Gastrocnemius medialis (tissue), 4 donors: ENCODE measurements at regions not wholly inside any gene's neighbourhood (a gene's known extent, or its start where the extent isn't known, plus 50 kb on each side); places are given as distances from the start of the nearest gene placed in this dataset.
A peak's percentile ranks its signal among the peaks of the same experiment; 100 is the strongest.

Experiments used
- ATAC-seq, 2 donors: fragments of 150-250 bp; one replicate each; pipeline ENCODE4 v1.9.1; 2016
- DNase-seq, 2 donors: peaks; one replicate each; pipeline ENCODE4 v3.0.0-alpha.2; 2019
- H3K27ac ChIP-seq, 4 donors: fragments of 200-600 bp; sonication (generic); 1 replicate in 1 of 4; 2 replicates in 3 of 4; pipeline ENCODE4 v1.5.1; 2016 to 2018; ENCODE audit warnings: mild to moderate bottlenecking in 2 of 4, moderate library complexity in 1 of 4
- H3K27me3 ChIP-seq, 3 donors: fragments of 200-600 bp; sonication (generic) in 2 of 3; 1 replicate in 1 of 3; 2 replicates in 2 of 3; pipeline versions ENCODE4 v1.5.1 to v1.6.0; 2016 to 2019; ENCODE audit warnings: mild to moderate bottlenecking in 1 of 3, moderate library complexity in 1 of 3
- H3K36me3 ChIP-seq, 2 donors: fragments of 200-600 bp; sonication (generic) in 1 of 2; one replicate each; pipeline ENCODE4 v1.5.1; 2017 to 2018
- H3K4me1 ChIP-seq, 2 donors: fragments of 200-600 bp; sonication (generic) in 1 of 2; one replicate each; pipeline ENCODE4 v1.5.1; 2016 to 2017; ENCODE audit warnings: mild to moderate bottlenecking in 2 of 2
- H3K4me3 ChIP-seq, 4 donors: fragments of 200-600 bp; sonication (generic) in 3 of 4; 1 replicate in 1 of 4; 2 replicates in 3 of 4; pipeline ENCODE4 v1.5.1; 2016 to 2019; ENCODE audit warnings: mild to moderate bottlenecking in 2 of 4
- H3K9me3 ChIP-seq, 3 donors: fragments of 200-600 bp; sonication (generic) in 2 of 3; 1 replicate in 1 of 3; 2 replicates in 2 of 3; pipeline ENCODE4 v1.5.1; 2016 to 2019
- POLR2A ChIP-seq, 2 donors: fragments of 450-650 bp; IDR thresholded peaks; one replicate each; pipeline ENCODE4 v1.6.1; 2017; ENCODE audit warnings: antibody characterized with exemption in 2 of 2, mild to moderate bottlenecking in 2 of 2, moderate library complexity in 2 of 2
- in situ Hi-C, 4 donors: fragments of 200-750 bp; cut with MboI; loops; one replicate each; pipeline versions ENCODE4 v1.15.0 to v1.8.0; 2017; ENCODE audit warnings: low sequenced_read_pairs in 4 of 4
- intact Hi-C: fragments of 100-400 bp; cut with DNase I; formaldehyde crosslinking; loops from one replicate; pipeline ENCODE4 v1.15.1; 2023; ENCODE audit warnings: low total_unique reads
- TF ChIP-seq, protein P1 (sequence below), 5 experiments: fragments of 450-650 bp in 3 of 5; fragments of 200-600 bp in 2 of 5; sonication (generic) in 2 of 5; IDR thresholded peaks in 4 of 5; conservative IDR thresholded peaks in 1 of 5; 1 replicate in 4 of 5; 2 replicates in 1 of 5; pipeline ENCODE4 v1.5.1; 2016 to 2019; ENCODE audit warnings: antibody characterized with exemption in 5 of 5, mild to moderate bottlenecking in 3 of 5, moderate library complexity in 3 of 5

DNA sequence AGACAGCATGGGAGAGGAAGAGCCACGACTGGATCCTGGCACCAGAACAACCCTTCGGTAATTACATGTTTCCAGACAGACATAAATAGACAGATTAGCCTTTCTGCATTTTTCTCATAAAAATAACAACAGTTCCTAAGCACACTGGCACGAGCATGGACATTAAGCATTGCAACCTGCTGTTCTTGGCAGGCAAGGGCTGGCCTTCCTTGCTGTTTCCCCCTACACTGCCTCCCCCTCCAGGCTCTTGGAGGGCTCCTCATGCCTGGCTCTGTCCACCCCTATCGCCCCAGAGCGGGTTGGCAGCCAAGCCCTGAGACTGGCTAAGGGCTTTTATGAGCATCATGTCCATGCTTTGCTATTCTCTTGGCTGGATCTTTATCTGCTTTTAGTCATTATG lies 89.6 kb downstream of the TTC32 start:
- ATAC-seq (no peak), DNase-seq (no peak)
- no peaks in the 10 kb centered on the region for H3K9me3 ChIP-seq
- TF ChIP-seq, protein P1, sequence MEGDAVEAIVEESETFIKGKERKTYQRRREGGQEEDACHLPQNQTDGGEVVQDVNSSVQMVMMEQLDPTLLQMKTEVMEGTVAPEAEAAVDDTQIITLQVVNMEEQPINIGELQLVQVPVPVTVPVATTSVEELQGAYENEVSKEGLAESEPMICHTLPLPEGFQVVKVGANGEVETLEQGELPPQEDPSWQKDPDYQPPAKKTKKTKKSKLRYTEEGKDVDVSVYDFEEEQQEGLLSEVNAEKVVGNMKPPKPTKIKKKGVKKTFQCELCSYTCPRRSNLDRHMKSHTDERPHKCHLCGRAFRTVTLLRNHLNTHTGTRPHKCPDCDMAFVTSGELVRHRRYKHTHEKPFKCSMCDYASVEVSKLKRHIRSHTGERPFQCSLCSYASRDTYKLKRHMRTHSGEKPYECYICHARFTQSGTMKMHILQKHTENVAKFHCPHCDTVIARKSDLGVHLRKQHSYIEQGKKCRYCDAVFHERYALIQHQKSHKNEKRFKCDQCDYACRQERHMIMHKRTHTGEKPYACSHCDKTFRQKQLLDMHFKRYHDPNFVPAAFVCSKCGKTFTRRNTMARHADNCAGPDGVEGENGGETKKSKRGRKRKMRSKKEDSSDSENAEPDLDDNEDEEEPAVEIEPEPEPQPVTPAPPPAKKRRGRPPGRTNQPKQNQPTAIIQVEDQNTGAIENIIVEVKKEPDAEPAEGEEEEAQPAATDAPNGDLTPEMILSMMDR (IDR thresholded peaks at IDR 0.05 in 4 of 5, conservative IDR thresholded peaks at IDR 0.05 in 1 of 5) = no peak
- no peak for TF ChIP-seq POLR2A (IDR thresholded peaks at IDR 0.05)
- H3K36me3 ChIP-seq = no peaks in the 10 kb centered on the region
- H3K27me3 ChIP-seq = no peaks in the 10 kb centered on the region
- intact Hi-C loops = no loop called here
- H3K4me3 ChIP-seq = no peak overlapping the region
- no peak overlapping the region for H3K27ac ChIP-seq
- in situ Hi-C loops = no loop called here
- H3K4me1 ChIP-seq = no peaks in the 10 kb centered on the region

DNA sequence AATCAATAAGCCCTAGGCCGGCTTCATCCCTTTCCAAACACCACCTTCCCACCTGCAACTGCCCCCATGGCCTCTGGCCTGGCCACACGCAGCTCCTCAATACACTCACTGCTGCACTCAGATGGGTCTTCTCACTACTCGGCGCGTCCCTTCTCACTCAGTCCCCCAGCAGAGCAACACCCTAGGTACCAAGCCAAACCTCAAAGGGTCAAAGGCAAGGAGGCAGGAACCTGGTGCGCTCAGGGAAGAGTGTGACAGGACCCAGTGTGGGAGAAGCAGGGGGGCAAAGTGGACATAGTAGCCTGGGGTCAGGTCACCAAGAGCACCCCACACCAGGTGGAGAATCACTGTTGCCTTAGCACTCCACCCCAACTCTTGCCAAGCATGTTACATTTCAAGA lies 90.6 kb downstream of the TTC32 start:
- H3K27me3 ChIP-seq = no peaks in the 10 kb centered on the region
- no peak for DNase-seq
- H3K4me3 ChIP-seq = no peak overlapping the region
- no peaks in the 10 kb centered on the region for H3K36me3 ChIP-seq
- in situ Hi-C loops (no loop called here), intact Hi-C loops (no loop called here)
- no peaks in the 10 kb centered on the region for H3K9me3 ChIP-seq
- H3K4me1 ChIP-seq = peaks cover 0 to 5% of the 10 kb centered on the region in 2 donors
- no peak overlapping the region for H3K27ac ChIP-seq
- TF ChIP-seq POLR2A (IDR thresholded peaks at IDR 0.05) = no peak
- TF ChIP-seq, protein P1 (IDR thresholded peaks at IDR 0.05 in 4 of 5, conservative IDR thresholded peaks at IDR 0.05 in 1 of 5) = no peak
- ATAC-seq = no peak

DNA sequence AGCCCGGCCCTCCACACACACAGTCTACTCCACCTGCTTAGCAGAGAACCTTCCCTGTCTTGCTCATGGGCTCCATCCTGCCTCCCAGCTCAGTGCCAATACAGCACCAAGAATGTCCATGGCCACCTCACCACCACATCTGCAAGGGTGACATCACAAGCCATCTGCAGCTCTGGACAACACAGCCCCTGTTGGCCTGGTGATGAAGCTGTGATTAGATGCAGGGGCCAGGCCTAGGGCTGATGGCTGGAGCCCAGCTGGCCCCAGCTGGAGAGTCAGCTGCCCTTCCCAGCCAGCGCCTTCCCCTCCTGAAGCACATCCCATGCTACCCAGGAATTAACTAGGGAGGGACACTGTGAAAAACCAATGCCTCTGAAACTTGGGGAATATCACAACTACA lies 91.1 kb downstream of the TTC32 start:
- no peaks in the 10 kb centered on the region for H3K36me3 ChIP-seq
- H3K4me1 ChIP-seq = peaks cover 0 to 5% of the 10 kb centered on the region in 2 donors
- H3K27me3 ChIP-seq = no peaks in the 10 kb centered on the region
- no peak for TF ChIP-seq POLR2A (IDR thresholded peaks at IDR 0.05)
- TF ChIP-seq, protein P1 (IDR thresholded peaks at IDR 0.05 in 4 of 5, conservative IDR thresholded peaks at IDR 0.05 in 1 of 5) = no peak
- in situ Hi-C loops = no loop called here
- DNase-seq = no peak
- intact Hi-C loops = no loop called here
- H3K9me3 ChIP-seq = no peaks in the 10 kb centered on the region
- no peak overlapping the region for H3K4me3 ChIP-seq
- H3K27ac ChIP-seq = no peak overlapping the region
- peak in 1 of 2 donors; percentile 25 for ATAC-seq

DNA sequence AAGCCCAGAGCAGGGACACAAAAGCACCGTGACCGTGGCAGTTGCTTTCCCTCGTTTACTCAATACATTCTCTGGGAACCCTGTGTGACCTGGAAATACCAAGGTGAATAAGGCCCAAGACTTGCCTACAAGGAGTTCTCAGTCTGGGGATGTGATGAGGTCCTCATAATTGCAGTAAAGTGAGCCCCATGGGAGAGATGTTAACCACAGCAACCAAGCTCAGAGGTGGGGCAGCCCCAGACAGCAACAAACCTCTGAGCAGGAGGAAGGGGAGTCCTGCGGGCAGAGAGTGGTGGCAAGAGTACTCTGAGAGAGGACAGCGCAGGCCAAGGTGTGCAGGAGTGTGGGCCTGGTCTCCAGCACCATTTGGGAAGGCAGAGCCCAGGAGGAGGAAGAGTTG lies 91.6 kb downstream of the TTC32 start:
- H3K27me3 ChIP-seq = no peaks in the 10 kb centered on the region
- ATAC-seq = no peak
- DNase-seq = no peak
- no peak overlapping the region for H3K4me3 ChIP-seq
- H3K9me3 ChIP-seq = no peaks in the 10 kb centered on the region
- TF ChIP-seq, protein P1 (IDR thresholded peaks at IDR 0.05 in 4 of 5, conservative IDR thresholded peaks at IDR 0.05 in 1 of 5) = no peak
- no peak for TF ChIP-seq POLR2A (IDR thresholded peaks at IDR 0.05)
- intact Hi-C loops = no loop called here
- no peak overlapping the region for H3K27ac ChIP-seq
- peaks cover 0 to 5% of the 10 kb centered on the region in 2 donors for H3K4me1 ChIP-seq
- in situ Hi-C loops = no loop called here
- H3K36me3 ChIP-seq = no peaks in the 10 kb centered on the region

DNA sequence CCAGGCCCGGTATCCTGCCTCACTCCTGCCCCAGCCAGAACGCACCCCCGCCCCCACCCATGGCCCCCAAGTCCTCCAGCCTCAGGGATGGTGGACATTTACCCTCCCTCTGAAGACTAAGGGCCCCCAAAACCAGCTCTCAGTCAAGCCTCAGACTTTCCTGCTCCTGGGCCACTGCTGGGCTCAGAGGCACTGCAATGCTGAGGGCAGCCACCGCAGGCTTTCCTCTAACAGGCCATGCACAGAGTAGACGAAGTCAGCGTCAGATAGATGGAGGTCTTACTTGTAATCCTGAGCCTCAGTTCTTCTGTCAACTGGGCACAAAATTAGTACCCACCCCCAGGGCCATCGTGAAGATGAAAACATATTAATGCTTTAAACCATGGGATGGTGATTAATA lies 92.6 kb downstream of the TTC32 start:
- DNase-seq (no peak), ATAC-seq (no peak)
- in situ Hi-C loops (no loop called here), intact Hi-C loops (no loop called here)
- H3K4me1 ChIP-seq = peaks cover 0 to 5% of the 10 kb centered on the region in 2 donors
- H3K27ac ChIP-seq = no peak overlapping the region
- H3K36me3 ChIP-seq = no peaks in the 10 kb centered on the region
- no peak overlapping the region for H3K4me3 ChIP-seq
- no peaks in the 10 kb centered on the region for H3K9me3 ChIP-seq
- TF ChIP-seq POLR2A (IDR thresholded peaks at IDR 0.05) = no peak
- TF ChIP-seq, protein P1 (IDR thresholded peaks at IDR 0.05 in 4 of 5, conservative IDR thresholded peaks at IDR 0.05 in 1 of 5) = no peak
- no peaks in the 10 kb centered on the region for H3K27me3 ChIP-seq
